BLaER1 (cell line): ENCODE measurements at regions not wholly inside any gene's neighbourhood (a gene's known extent, or its start where the extent isn't known, plus 50 kb on each side); places are given as distances from the start of the nearest gene placed in this dataset.
A peak's percentile ranks its signal among the peaks of the same experiment; 100 is the strongest.
"Not testable (repeated sequence)": the region's sequence is repeated elsewhere in the genome, so short reads cannot be mapped to it uniquely, and the experiment has no call there.

Experiments
- H3K27ac ChIP-seq: shearing (Covaris generic); formaldehyde crosslinking; 2 replicates; pipeline ENCODE4 v1.8.1; 2022
- H3K27me3 ChIP-seq: shearing (Covaris generic); formaldehyde crosslinking; 2 replicates; pipeline ENCODE4 v1.8.1; 2022
- H3K36me3 ChIP-seq: shearing (Covaris generic); formaldehyde crosslinking; 2 replicates; pipeline ENCODE4 v1.8.1; 2022
- H3K4me1 ChIP-seq: shearing (Covaris generic); formaldehyde crosslinking; 2 replicates; pipeline ENCODE4 v1.8.1; 2022
- H3K4me2 ChIP-seq: shearing (Covaris generic); formaldehyde crosslinking; 2 replicates; pipeline ENCODE4 v1.8.1; 2022
- H3K4me3 ChIP-seq: shearing (Covaris generic); formaldehyde crosslinking; 2 replicates; pipeline ENCODE4 v1.8.1; 2022
- H3K9ac ChIP-seq: shearing (Covaris generic); formaldehyde crosslinking; 2 replicates; pipeline ENCODE4 v1.8.1; 2022
- H3K9me3 ChIP-seq: shearing (Covaris generic); formaldehyde crosslinking; 2 replicates; pipeline ENCODE4 v1.8.1; 2022
- H4K20me1 ChIP-seq: shearing (Covaris generic); formaldehyde crosslinking; 2 replicates; pipeline ENCODE4 v1.8.1; 2022
- Cebpa-rat ChIP-seq: shearing (Covaris generic); IDR thresholded peaks from 2 replicates; pipeline ENCODE4 v1.8.1; 2022

- no peak for TF ChIP-seq Cebpa-rat
- no peaks in the 10 kb centered on the region for H3K36me3 ChIP-seq
- H4K20me1 ChIP-seq, result no peaks in the 10 kb centered on the region
- H3K27ac ChIP-seq, result no peak overlapping the region
- peaks cover 12% of the 10 kb centered on the region for H3K4me1 ChIP-seq
- peaks cover 6% of the 10 kb centered on the region; the same call in 1 of the 2 replicates for H3K9me3 ChIP-seq
- H3K9ac ChIP-seq, result no peak overlapping the region
- no peaks in the 10 kb centered on the region for H3K27me3 ChIP-seq
- H3K4me3 ChIP-seq, result no peak overlapping the region
- H3K4me2 ChIP-seq, result no peak overlapping the region
Observed at GRCh38 chr11:110347660-110348059, 51.2 kb upstream of the RDX start.

- Histone ChIP-seq H3K9me3 (no peaks in the 10 kb centered on the region), H3K4me2 (no peak overlapping the region), H4K20me1 (no peaks in the 10 kb centered on the region), H3K36me3 (no peaks in the 10 kb centered on the region), H3K9ac (no peak overlapping the region), H3K4me3 (no peak overlapping the region), H3K27me3 (no peaks in the 10 kb centered on the region), H3K27ac (no peak overlapping the region), H3K4me1 (peaks cover 12% of the 10 kb centered on the region)
- TF ChIP-seq Cebpa-rat, result no peak
Observed at GRCh38 chr11:110349138-110349996, 53.0 kb upstream of the RDX start.

- not testable (repeated sequence) for H3K9ac ChIP-seq, H3K4me2 ChIP-seq, H3K36me3 ChIP-seq, H4K20me1 ChIP-seq, H3K9me3 ChIP-seq, H3K27ac ChIP-seq, H3K4me3 ChIP-seq, H3K27me3 ChIP-seq
- H3K4me1 ChIP-seq, result peaks cover 18% of the 10 kb centered on the region
Observed at GRCh38 chr11:110349997-110350383, 53.6 kb upstream of the RDX start.

- TF ChIP-seq Cebpa-rat, result no peak
- Histone ChIP-seq H3K4me1 (0 out of 2 replicates have a peak, but pooled peaks cover 7% of the 10 kb centered on the region), H3K4me2 (no peak overlapping the region), H3K27me3 (no peaks in the 10 kb centered on the region), H3K27ac (no peak overlapping the region), H3K9me3 (no peaks in the 10 kb centered on the region), H4K20me1 (no peaks in the 10 kb centered on the region), H3K36me3 (no peaks in the 10 kb centered on the region), H3K4me3 (no peak overlapping the region), H3K9ac (no peak overlapping the region)
Observed at GRCh38 chr11:110355011-110355744, 58.8 kb upstream of the RDX start.

- peaks cover 13% of the 10 kb centered on the region for H3K4me1 ChIP-seq
- no peak overlapping the region for H3K4me2 ChIP-seq
- H3K27me3 ChIP-seq, result no peaks in the 10 kb centered on the region
- TF ChIP-seq Cebpa-rat, result no peak
- H3K36me3 ChIP-seq, result no peaks in the 10 kb centered on the region
- no peak overlapping the region for H3K27ac ChIP-seq
- no peaks in the 10 kb centered on the region for H3K9me3 ChIP-seq
- no peak overlapping the region for H3K4me3 ChIP-seq
- H3K9ac ChIP-seq, result no peak overlapping the region
- no peaks in the 10 kb centered on the region for H4K20me1 ChIP-seq
Observed at GRCh38 chr11:110356762-110357671, 60.6 kb upstream of the RDX start.

- no peak overlapping the region for H3K27ac ChIP-seq
- TF ChIP-seq Cebpa-rat, result no peak
Observed at GRCh38 chr11:110358336-110358735, 61.9 kb upstream of the RDX start.

GRCh38 chr11:110360781-110361408 is 64.5 kb upstream of the RDX start:
- not testable (repeated sequence) for H4K20me1 ChIP-seq, H3K27ac ChIP-seq, H3K9ac ChIP-seq, H3K36me3 ChIP-seq, H3K4me3 ChIP-seq, H3K27me3 ChIP-seq, H3K4me2 ChIP-seq, H3K9me3 ChIP-seq
- peaks cover 29% of the 10 kb centered on the region for H3K4me1 ChIP-seq

More at GRCh38 chr11:110358336-110358735, 61.9 kb upstream of the RDX start:
- Histone ChIP-seq H3K4me2 (no peak overlapping the region), H3K36me3 (no peaks in the 10 kb centered on the region), H3K27me3 (no peaks in the 10 kb centered on the region), H4K20me1 (no peaks in the 10 kb centered on the region), H3K4me1 (peaks cover 26% of the 10 kb centered on the region), H3K9me3 (no peaks in the 10 kb centered on the region), H3K9ac (no peak overlapping the region), H3K4me3 (no peak overlapping the region)

GRCh38 chr11:110362971-110363509 is 66.6 kb upstream of the RDX start:
- TF ChIP-seq Cebpa-rat, result no peak
- H4K20me1 ChIP-seq, result no peaks in the 10 kb centered on the region
- H3K36me3 ChIP-seq, result no peaks in the 10 kb centered on the region
- H3K4me1 ChIP-seq, result peaks cover 29% of the 10 kb centered on the region
- H3K4me3 ChIP-seq, result peak overlapping the region; percentile 32; the same call in 1 of the 2 replicates
- no peaks in the 10 kb centered on the region for H3K9me3 ChIP-seq
- H3K9ac ChIP-seq, result peak overlapping the region; percentile 64; the same call in 1 of the 2 replicates
- peak overlapping the region; percentile 76 for H3K27ac ChIP-seq
- H3K27me3 ChIP-seq, result no peaks in the 10 kb centered on the region
- H3K4me2 ChIP-seq, result peak overlapping the region; percentile 71

GRCh38 chr11:110366291-110366690 is 63.5 kb upstream of the FDX1 start:
- Histone ChIP-seq H3K4me1 (peaks cover 29% of the 10 kb centered on the region), H3K27ac (no peak overlapping the region), H3K4me3 (no peak overlapping the region), H3K27me3 (no peaks in the 10 kb centered on the region), H3K36me3 (no peaks in the 10 kb centered on the region), H3K9me3 (no peaks in the 10 kb centered on the region), H3K9ac (no peak overlapping the region), H4K20me1 (no peaks in the 10 kb centered on the region), H3K4me2 (no peak overlapping the region)
- TF ChIP-seq Cebpa-rat, result no peak
